Neural progenitor cell (in vitro differentiated cells): ENCODE measurements at regions not wholly inside any gene's neighbourhood (a gene's known extent, or its start where the extent isn't known, plus 50 kb on each side); places are given as distances from the start of the nearest gene placed in this dataset.

ENCODE experiments used
- DNase-seq: peaks from one replicate; pipeline ENCODE4 v3.0.0-alpha.2; 2016; ENCODE audit warnings: low spot score
- H2AFZ ChIP-seq: fragments of 200-600 bp; sonication (generic); replicated peaks from 2 replicates; pipeline ENCODE4 v1.6.1; 2016; ENCODE audit warnings: antibody characterized with exemption
- H3F3A ChIP-seq: fragments of 200-600 bp; sonication (generic); 2 replicates; pipeline ENCODE4 v1.6.1; 2016; ENCODE audit warnings: antibody characterized with exemption, low read depth
- H3K27ac ChIP-seq: fragments of 200-600 bp; sonication (generic); 2 replicates; pipeline ENCODE4 v1.5.1; 2016; ENCODE audit warnings: mild to moderate bottlenecking
- H3K27me3 ChIP-seq: fragments of 200-600 bp; sonication (generic); 2 replicates; pipeline ENCODE4 v1.6.1; 2016; ENCODE audit warnings: mild to moderate bottlenecking, moderate library complexity
- H3K36me3 ChIP-seq: fragments of 200-600 bp; sonication (generic); 2 replicates; pipeline ENCODE4 v1.5.1; 2016
- H3K4me1 ChIP-seq: fragments of 200-600 bp; sonication (generic); 2 replicates; pipeline ENCODE4 v1.6.1; 2016; ENCODE audit warnings: mixed run types
- H3K4me2 ChIP-seq: fragments of 200-600 bp; sonication (generic); 2 replicates; pipeline ENCODE4 v1.6.1; 2016
- H3K4me3 ChIP-seq: fragments of 200-600 bp; sonication (generic); 2 replicates; pipeline ENCODE4 v1.5.1; 2016
- H3K79me2 ChIP-seq: fragments of 200-600 bp; sonication (generic); 2 replicates; pipeline ENCODE4 v1.6.1; 2016; ENCODE audit warnings: low read depth
- H3K9ac ChIP-seq: fragments of 200-600 bp; sonication (generic); 2 replicates; pipeline ENCODE4 v1.6.1; 2016
- H3K9me3 ChIP-seq: fragments of 200-600 bp; sonication (generic); 2 replicates; pipeline ENCODE4 v1.5.1; 2016; ENCODE audit warnings: low read depth
- H4K20me1 ChIP-seq: fragments of 200-600 bp; sonication (generic); 2 replicates; pipeline ENCODE4 v1.6.1; 2016; ENCODE audit warnings: low read depth
- H3K27ac Mint-ChIP-seq: 3 replicates; pipeline ENCODE4 v1.8.0; 2021; ENCODE audit warnings: mixed read lengths
- H3K27me3 Mint-ChIP-seq: 2 replicates; pipeline ENCODE4 v1.8.0; 2022; ENCODE audit warnings: low read depth, mild to moderate bottlenecking, inconsistent platforms, moderate library complexity, mixed read lengths; ENCODE audit not compliant: insufficient read depth
- H3K36me3 Mint-ChIP-seq: 3 replicates; pipeline ENCODE4 v1.8.0; 2021; ENCODE audit warnings: mixed read lengths
- H3K4me1 Mint-ChIP-seq: 3 replicates; pipeline ENCODE4 v1.8.0; 2021; ENCODE audit warnings: mixed read lengths
- H3K4me3 Mint-ChIP-seq: 3 replicates; pipeline ENCODE4 v1.8.0; 2021; ENCODE audit warnings: mild to moderate bottlenecking, moderate library complexity, mixed read lengths
- H3K9me3 Mint-ChIP-seq: 3 replicates; pipeline ENCODE4 v1.8.0; 2020; ENCODE audit warnings: mixed read lengths
- CTCF ChIP-seq: fragments of 200-600 bp; sonication (generic); IDR thresholded peaks from 2 replicates; pipeline ENCODE4 v1.5.1; 2017; ENCODE audit warnings: antibody characterized with exemption, mild to moderate bottlenecking
- EZH2 ChIP-seq: fragments of 200-600 bp; sonication (generic); IDR thresholded peaks from 2 replicates; pipeline ENCODE4 v1.6.1; 2017; ENCODE audit warnings: antibody characterized with exemption, mild to moderate bottlenecking, moderate library complexity
- EZH2phosphoT487 ChIP-seq: fragments of 200-600 bp; sonication (generic); IDR thresholded peaks from 2 replicates; pipeline ENCODE4 v1.6.1; 2017; ENCODE audit warnings: antibody characterized with exemption

DNA sequence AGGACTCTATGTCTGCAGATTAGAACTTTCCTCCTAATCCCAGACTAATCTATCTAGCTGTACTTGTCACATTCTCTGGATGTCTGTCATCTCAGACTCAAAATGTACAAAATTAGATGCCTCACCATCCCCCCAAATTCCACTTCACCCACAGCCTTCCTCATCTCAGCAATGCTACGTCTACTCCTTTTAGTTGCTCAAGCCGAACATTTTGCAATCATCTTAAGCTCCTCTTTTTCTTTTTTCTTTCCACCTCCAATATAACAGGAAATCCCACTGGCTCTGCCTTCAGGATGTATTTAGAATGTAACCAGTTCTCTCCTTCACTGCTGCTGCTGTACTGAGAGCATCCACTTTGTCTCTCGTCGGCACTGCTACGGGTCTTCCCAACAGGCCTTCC lies 1091.8 kb downstream of the TBC1D22A start:
- H3K27ac Mint-ChIP-seq: no peak overlapping the region
- Histone ChIP-seq H3K27ac (no peak overlapping the region), H3K4me1 (peaks cover 9% of the 10 kb centered on the region), H3K9me3 (no peaks in the 10 kb centered on the region), H3K9ac (no peak overlapping the region), H3K4me2 (no peak overlapping the region), H3K36me3 (no peaks in the 10 kb centered on the region), H4K20me1 (no peaks in the 10 kb centered on the region), H2AFZ (no peak overlapping the region), H3K27me3 (no peaks in the 10 kb centered on the region), H3K79me2 (no peaks in the 10 kb centered on the region), H3F3A (no peaks in the 10 kb centered on the region), H3K4me3 (no peak overlapping the region)
- H3K36me3 Mint-ChIP-seq: no peaks in the 10 kb centered on the region
- no peak for DNase-seq
- H3K4me1 Mint-ChIP-seq: peaks cover 29% of the 10 kb centered on the region
- H3K27me3 Mint-ChIP-seq: peaks cover 11% of the 10 kb centered on the region
- TF ChIP-seq EZH2 (no peak), EZH2phosphoT487 (no peak), CTCF (no peak)
- H3K9me3 Mint-ChIP-seq: peaks cover 4% of the 10 kb centered on the region
- H3K4me3 Mint-ChIP-seq: no peak overlapping the region

GRCh38 chr22:47853750-47854149 lies 1091.3 kb downstream of the TBC1D22A start:
- TF ChIP-seq EZH2: no peak
- no peak for TF ChIP-seq CTCF
- TF ChIP-seq EZH2phosphoT487: no peak
- Histone ChIP-seq H3K9me3 (no peaks in the 10 kb centered on the region), H2AFZ (no peak overlapping the region), H3K79me2 (no peaks in the 10 kb centered on the region), H3F3A (no peaks in the 10 kb centered on the region), H3K27ac (no peak overlapping the region), H3K9ac (no peak overlapping the region), H3K4me3 (no peak overlapping the region), H3K4me1 (peaks cover 9% of the 10 kb centered on the region), H4K20me1 (no peaks in the 10 kb centered on the region), H3K27me3 (no peaks in the 10 kb centered on the region), H3K36me3 (no peaks in the 10 kb centered on the region), H3K4me2 (no peak overlapping the region)
- Mint-ChIP-seq H3K4me3 (no peak overlapping the region), H3K27ac (no peak overlapping the region), H3K36me3 (no peaks in the 10 kb centered on the region), H3K4me1 (peaks cover 31% of the 10 kb centered on the region), H3K27me3 (peaks cover 11% of the 10 kb centered on the region), H3K9me3 (peaks cover 5% of the 10 kb centered on the region)
- DNase-seq: no peak

- Histone ChIP-seq H3K27ac (no peak overlapping the region), H3K27me3 (no peaks in the 10 kb centered on the region), H3K79me2 (no peaks in the 10 kb centered on the region), H2AFZ (no peak overlapping the region), H3K4me2 (no peak overlapping the region), H3K4me3 (no peak overlapping the region), H3K9me3 (no peaks in the 10 kb centered on the region), H3K36me3 (no peaks in the 10 kb centered on the region), H3F3A (no peaks in the 10 kb centered on the region), H4K20me1 (no peaks in the 10 kb centered on the region), H3K9ac (no peak overlapping the region), H3K4me1 (peaks cover 9% of the 10 kb centered on the region)
- peaks cover 7% of the 10 kb centered on the region for H3K27me3 Mint-ChIP-seq
- H3K4me3 Mint-ChIP-seq: no peak overlapping the region
- peaks cover 5% of the 10 kb centered on the region for H3K9me3 Mint-ChIP-seq
- peak overlapping the region; percentile 80 for H3K27ac Mint-ChIP-seq
- TF ChIP-seq EZH2 (no peak), CTCF (no peak), EZH2phosphoT487 (no peak)
- H3K36me3 Mint-ChIP-seq: no peaks in the 10 kb centered on the region
- H3K4me1 Mint-ChIP-seq: peaks cover 46% of the 10 kb centered on the region
- no peak for DNase-seq
Observed at GRCh38 chr22:47851586-47851985, 1089.1 kb downstream of the TBC1D22A start.
